GM06990 (cell line): ENCODE measurements at regions not wholly inside any gene's neighbourhood (a gene's known extent, or its start where the extent isn't known, plus 50 kb on each side); places are given as distances from the start of the nearest gene placed in this dataset.

Experiments
- DNase-seq: peaks from one replicate; pipeline ENCODE4 v3.0.0-alpha.2; 2011; ENCODE audit not compliant: insufficient read length; ENCODE audit errors: extremely low read depth
- H3K27me3 ChIP-seq: replicated peaks from 2 replicates; pipeline ENCODE4 v1.6.0; 2011; ENCODE audit warnings: low read length; ENCODE audit not compliant: control insufficient read depth, insufficient read depth
- H3K36me3 ChIP-seq: 2 replicates; pipeline ENCODE4 v1.5.1; 2011; ENCODE audit warnings: low read length; ENCODE audit not compliant: control insufficient read depth, insufficient read depth
- H3K4me3 ChIP-seq: replicated peaks from 2 replicates; pipeline ENCODE4 v1.5.1; 2011; ENCODE audit warnings: low read depth, mild to moderate bottlenecking, control low read depth, low read length
- CTCF ChIP-seq: IDR thresholded peaks from 2 replicates; pipeline ENCODE4 v1.5.1; 2011; ENCODE audit warnings: low read length, control low read depth, mild to moderate bottlenecking, inconsistent platforms; ENCODE audit not compliant: insufficient read depth, poor library complexity, severe bottlenecking

DNA sequence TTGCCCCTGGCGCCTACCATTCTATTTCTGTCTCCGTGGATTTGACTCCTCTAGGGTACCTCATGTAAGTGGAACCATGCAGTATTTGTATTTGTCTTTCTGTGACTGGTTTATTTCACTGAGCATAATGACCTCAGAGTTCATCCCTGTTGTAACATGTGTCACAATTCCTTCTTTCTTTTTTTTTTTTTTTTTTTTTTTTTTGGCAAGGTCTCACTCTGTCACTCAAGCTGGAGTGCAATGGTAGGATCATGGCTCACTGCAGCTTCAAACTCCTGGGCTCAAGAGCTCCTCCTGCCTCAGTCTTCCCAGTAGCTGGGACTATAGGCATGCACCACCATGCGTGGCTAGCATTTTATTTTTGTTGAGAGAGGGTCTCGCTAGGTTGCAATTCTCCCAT lies 74.0 kb upstream of the SEPTIN5 start:
- Histone ChIP-seq H3K27me3 (peaks cover 4% of the 10 kb centered on the region), H3K4me3 (no peak overlapping the region), H3K36me3 (no peaks in the 10 kb centered on the region)
- DNase-seq = no peak
- TF ChIP-seq CTCF = no peak

DNA sequence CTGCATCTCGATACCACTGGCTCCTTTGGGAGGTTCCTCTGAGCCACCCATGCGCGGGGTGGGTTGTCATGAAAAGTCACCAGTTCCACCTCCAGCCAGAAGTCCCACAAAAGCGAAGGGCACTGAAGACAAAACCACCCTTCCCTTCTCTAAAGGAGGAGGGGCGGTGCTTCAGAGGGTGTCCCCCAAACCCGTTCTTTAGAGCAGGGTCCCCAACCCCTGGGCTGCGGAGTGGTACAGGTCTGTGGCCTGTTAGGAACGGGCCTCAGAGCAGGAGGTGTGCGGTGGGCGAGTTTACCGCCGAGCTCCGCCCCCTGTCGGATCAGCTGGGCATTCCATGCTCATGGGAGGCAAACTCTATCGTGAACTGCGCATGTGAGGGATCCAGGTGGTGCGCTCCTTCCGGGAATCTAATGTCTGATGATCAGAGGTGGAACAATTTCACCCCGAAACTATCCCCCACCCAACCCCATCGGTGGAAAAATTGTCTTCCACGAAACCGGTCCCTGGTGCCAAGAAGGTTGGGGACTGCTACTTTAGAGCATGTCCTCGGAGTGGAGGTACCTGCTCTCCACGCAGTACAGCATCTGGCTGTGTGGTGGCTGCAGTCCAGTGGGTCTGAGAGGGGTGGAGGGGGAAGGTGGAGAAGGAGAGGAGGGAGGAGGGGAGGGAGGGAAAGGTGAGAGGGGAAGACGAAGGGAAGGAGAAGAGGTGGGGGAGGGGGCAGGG lies 72.9 kb upstream of the SEPTIN5 start:
- Histone ChIP-seq H3K36me3 (no peaks in the 10 kb centered on the region), H3K4me3 (no peak overlapping the region), H3K27me3 (peaks cover 4% of the 10 kb centered on the region)
- no peak for DNase-seq
- no peak for TF ChIP-seq CTCF

GRCh38 chr22:19641983-19642451 lies 72.3 kb upstream of the SEPTIN5 start:
- no peak for TF ChIP-seq CTCF
- Histone ChIP-seq H3K27me3 (peaks cover 4% of the 10 kb centered on the region), H3K4me3 (no peak overlapping the region), H3K36me3 (no peaks in the 10 kb centered on the region)
- DNase-seq = no peak

- TF ChIP-seq CTCF = no peak
- Histone ChIP-seq H3K27me3 (peaks cover 4% of the 10 kb centered on the region), H3K36me3 (no peaks in the 10 kb centered on the region), H3K4me3 (no peak overlapping the region)
- no peak for DNase-seq
These were observed 70.6 kb upstream of the SEPTIN5 start for GRCh38 chr22:19643448-19644313.

GRCh38 chr22:19644314-19645223 lies 69.7 kb upstream of the SEPTIN5 start:
- Histone ChIP-seq H3K4me3 (no peak overlapping the region), H3K27me3 (peaks cover 4% of the 10 kb centered on the region), H3K36me3 (no peaks in the 10 kb centered on the region)
- no peak for TF ChIP-seq CTCF
- no peak for DNase-seq
